Coronary artery (tissue), 2 donors: ENCODE measurements at regions not wholly inside any gene's neighbourhood (a gene's known extent, or its start where the extent isn't known, plus 50 kb on each side); places are given as distances from the start of the nearest gene placed in this dataset.

Source experiments
- DNase-seq: peaks from one replicate; pipeline ENCODE4 v3.0.0-alpha.2; 2017; ENCODE audit warnings: low spot score
- H3K27ac ChIP-seq, 2 donors: fragments of 200-600 bp; sonication (generic); one replicate each; pipeline ENCODE4 v1.5.1; 2016 to 2019
- H3K4me3 ChIP-seq: fragments of 200-600 bp; sonication (generic); 2 replicates; pipeline ENCODE4 v1.5.1; 2016; ENCODE audit warnings: mild to moderate bottlenecking, moderate library complexity
- TF ChIP-seq, protein P1 (sequence below): fragments of 200-600 bp; sonication (generic); IDR thresholded peaks from one replicate; pipeline ENCODE4 v1.5.1; 2019; ENCODE audit warnings: antibody characterized with exemption

GRCh38 chr3:84260596-84260995 lies 698.2 kb upstream of the CADM2 start:
- no peak for DNase-seq
- Histone ChIP-seq H3K4me3 (no peak overlapping the region), H3K27ac (no peak overlapping the region)
- TF ChIP-seq, protein P1, sequence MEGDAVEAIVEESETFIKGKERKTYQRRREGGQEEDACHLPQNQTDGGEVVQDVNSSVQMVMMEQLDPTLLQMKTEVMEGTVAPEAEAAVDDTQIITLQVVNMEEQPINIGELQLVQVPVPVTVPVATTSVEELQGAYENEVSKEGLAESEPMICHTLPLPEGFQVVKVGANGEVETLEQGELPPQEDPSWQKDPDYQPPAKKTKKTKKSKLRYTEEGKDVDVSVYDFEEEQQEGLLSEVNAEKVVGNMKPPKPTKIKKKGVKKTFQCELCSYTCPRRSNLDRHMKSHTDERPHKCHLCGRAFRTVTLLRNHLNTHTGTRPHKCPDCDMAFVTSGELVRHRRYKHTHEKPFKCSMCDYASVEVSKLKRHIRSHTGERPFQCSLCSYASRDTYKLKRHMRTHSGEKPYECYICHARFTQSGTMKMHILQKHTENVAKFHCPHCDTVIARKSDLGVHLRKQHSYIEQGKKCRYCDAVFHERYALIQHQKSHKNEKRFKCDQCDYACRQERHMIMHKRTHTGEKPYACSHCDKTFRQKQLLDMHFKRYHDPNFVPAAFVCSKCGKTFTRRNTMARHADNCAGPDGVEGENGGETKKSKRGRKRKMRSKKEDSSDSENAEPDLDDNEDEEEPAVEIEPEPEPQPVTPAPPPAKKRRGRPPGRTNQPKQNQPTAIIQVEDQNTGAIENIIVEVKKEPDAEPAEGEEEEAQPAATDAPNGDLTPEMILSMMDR, result no peak

GRCh38 chr3:84265768-84266167 lies 693.0 kb upstream of the CADM2 start:
- TF ChIP-seq, protein P1, result no peak
- Histone ChIP-seq H3K27ac (no peak overlapping the region), H3K4me3 (no peak overlapping the region)
- DNase-seq, result no peak

- Histone ChIP-seq H3K27ac (no peak overlapping the region), H3K4me3 (no peak overlapping the region)
- TF ChIP-seq, protein P1, result no peak
- no peak for DNase-seq
These were observed 683.3 kb upstream of the CADM2 start for GRCh38 chr3:84275532-84275931.

DNA sequence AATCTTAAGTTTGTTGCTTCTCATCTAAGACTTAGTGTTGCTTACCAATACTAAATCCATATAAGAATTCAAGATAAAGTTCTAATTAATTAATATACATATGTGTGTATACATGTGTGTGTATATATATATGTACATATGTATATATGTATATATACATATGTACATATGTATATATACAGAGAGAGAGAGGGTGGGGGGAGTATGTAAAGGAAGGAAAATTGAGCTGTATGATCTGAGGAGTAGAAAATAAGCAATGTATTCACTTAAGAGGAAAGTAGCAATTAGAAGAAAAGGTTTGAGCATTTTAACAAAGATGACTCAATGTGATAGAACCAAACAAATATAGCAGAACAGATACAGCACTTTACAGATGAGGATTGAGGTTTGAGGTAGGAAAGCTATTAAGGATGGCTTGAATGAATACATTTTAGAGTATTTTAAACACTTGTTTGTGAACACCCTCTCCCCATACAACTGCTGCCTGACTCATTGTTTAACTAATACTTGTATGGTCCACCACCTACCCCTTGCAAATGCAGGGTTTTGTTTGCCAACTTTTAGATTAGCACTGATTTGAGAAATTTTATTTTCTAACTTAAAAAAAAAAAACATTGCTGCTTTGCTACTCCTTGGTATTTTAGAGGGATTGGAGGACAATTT lies 681.1 kb upstream of the CADM2 start:
- DNase-seq, result no peak
- TF ChIP-seq, protein P1, result no peak
- H3K27ac ChIP-seq, result no peak overlapping the region
- H3K4me3 ChIP-seq, result no peak overlapping the region

GRCh38 chr3:84292128-84292527 lies 666.7 kb upstream of the CADM2 start:
- DNase-seq, result no peak
- Histone ChIP-seq H3K4me3 (no peak overlapping the region), H3K27ac (no peak overlapping the region)
- TF ChIP-seq, protein P1, result no peak

DNA sequence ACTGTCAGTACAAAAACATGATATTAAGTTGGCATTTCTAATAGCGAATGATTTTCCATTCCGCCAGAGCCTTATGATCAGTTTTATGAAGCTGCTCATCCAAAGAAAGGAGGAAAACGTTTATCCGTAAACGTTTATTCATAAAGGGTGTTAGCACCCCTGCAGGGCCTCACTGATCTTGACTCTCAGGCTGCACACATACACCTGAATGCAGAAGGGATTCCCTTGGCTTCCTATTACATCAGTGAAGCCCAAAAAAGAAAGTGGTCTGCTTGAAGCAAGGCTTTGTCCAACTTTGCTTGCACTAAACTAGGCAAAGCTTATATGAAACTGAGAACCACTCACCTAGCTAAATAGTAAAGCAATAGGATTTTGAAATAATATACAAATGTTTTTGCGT lies 659.5 kb upstream of the CADM2 start:
- TF ChIP-seq, protein P1, result no peak
- no peak overlapping the region for H3K27ac ChIP-seq
- no peak for DNase-seq
- no peak overlapping the region for H3K4me3 ChIP-seq

DNA sequence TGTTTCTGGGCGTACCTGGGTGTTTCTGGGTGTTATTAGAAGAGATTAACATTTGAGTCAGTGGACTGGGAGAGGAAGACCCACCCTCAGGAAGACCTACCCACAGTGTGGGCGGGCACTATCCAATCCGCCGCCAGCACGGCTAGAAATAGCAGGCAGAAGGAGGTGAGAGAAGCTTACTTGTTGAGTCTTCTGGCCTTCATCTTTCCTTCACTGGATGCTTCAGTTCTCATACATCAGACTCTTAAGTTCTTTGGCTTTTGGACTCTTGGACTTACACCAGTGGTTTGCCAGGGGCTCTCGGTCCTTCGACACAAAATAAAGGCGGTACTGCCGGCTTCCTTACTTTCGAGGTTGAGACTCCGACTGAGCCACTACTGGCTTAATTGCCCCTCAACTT lies 654.6 kb upstream of the CADM2 start:
- no peak overlapping the region for H3K4me3 ChIP-seq
- DNase-seq, result no peak
- no peak overlapping the region for H3K27ac ChIP-seq
- TF ChIP-seq, protein P1, result no peak
